KMS-11 (cell line): ENCODE measurements at regions not wholly inside any gene's neighbourhood (a gene's known extent, or its start where the extent isn't known, plus 50 kb on each side); places are given as distances from the start of the nearest gene placed in this dataset.

Experiments
- H2AFZ ChIP-seq: fragments of 200-600 bp; sonication (generic); 2 replicates; pipeline ENCODE4 v1.6.1; 2016; ENCODE audit warnings: antibody characterized with exemption, mixed run types, low read depth
- H3K27ac ChIP-seq: fragments of 200-600 bp; sonication (generic); 2 replicates; pipeline ENCODE4 v1.6.1; 2016; ENCODE audit warnings: mild to moderate bottlenecking, mixed run types
- H3K27me3 ChIP-seq: fragments of 200-600 bp; sonication (generic); 2 replicates; pipeline ENCODE4 v1.6.1; 2017; ENCODE audit warnings: mild to moderate bottlenecking, low read depth, mixed run types, moderate library complexity; ENCODE audit not compliant: insufficient read depth
- H3K36me3 ChIP-seq: fragments of 200-600 bp; sonication (generic); 2 replicates; pipeline ENCODE4 v1.6.1; 2017; ENCODE audit warnings: mild to moderate bottlenecking, mixed run types; ENCODE audit not compliant: insufficient read depth
- H3K4me1 ChIP-seq: fragments of 200-600 bp; sonication (generic); 2 replicates; pipeline ENCODE4 v1.6.1; 2016; ENCODE audit warnings: mild to moderate bottlenecking, low read depth, mixed run types; ENCODE audit not compliant: poor library complexity, severe bottlenecking
- H3K4me2 ChIP-seq: fragments of 200-600 bp; sonication (generic); 2 replicates; pipeline ENCODE4 v1.7.0; 2016; ENCODE audit warnings: mild to moderate bottlenecking, mixed run types
- H3K4me3 ChIP-seq: fragments of 200-600 bp; sonication (generic); IDR thresholded peaks from 2 replicates; pipeline ENCODE4 v1.6.1; 2017; ENCODE audit warnings: low read depth, low read length, mixed read lengths; ENCODE audit not compliant: insufficient read depth
- H3K79me2 ChIP-seq: fragments of 200-600 bp; sonication (generic); 2 replicates; pipeline ENCODE4 v1.6.1; 2016; ENCODE audit warnings: low read depth, mixed run types; ENCODE audit not compliant: insufficient read depth
- H3K9ac ChIP-seq: fragments of 200-600 bp; sonication (generic); 2 replicates; pipeline ENCODE4 v1.6.1; 2016; ENCODE audit warnings: mild to moderate bottlenecking, mixed run types
- H4K20me1 ChIP-seq: fragments of 200-600 bp; sonication (generic); 2 replicates; pipeline ENCODE4 v1.6.1; 2016; ENCODE audit warnings: mild to moderate bottlenecking, mixed run types; ENCODE audit not compliant: insufficient read depth
- TF ChIP-seq, protein P1 (sequence below): fragments of 200-600 bp; sonication (generic); conservative IDR thresholded peaks from 2 replicates; pipeline ENCODE4 v1.6.1; 2017; ENCODE audit warnings: low read depth, mild to moderate bottlenecking, antibody characterized with exemption, low read length, moderate library complexity, mixed read lengths

DNA sequence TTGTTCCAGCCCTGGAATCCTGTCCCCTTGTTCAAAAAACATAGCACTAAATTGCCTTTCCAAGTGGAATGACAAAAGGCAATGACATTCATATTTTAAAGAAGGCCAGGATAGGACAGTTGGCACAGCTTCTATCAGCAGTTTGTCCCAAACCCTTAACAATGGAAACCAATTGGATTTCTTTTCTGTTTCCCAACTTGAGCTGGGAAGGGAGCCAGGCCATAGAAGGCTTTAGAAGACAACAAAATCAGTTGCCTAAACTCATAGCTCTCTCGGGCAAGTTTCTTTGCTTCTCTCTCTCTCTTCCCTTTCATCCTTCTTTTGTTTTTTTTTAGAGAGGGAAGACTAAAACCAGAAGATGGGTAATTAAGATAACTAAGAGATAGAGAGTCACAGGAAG, 227.7 kb upstream of the TPRG1 start:
- H4K20me1 ChIP-seq: no peaks in the 10 kb centered on the region
- TF ChIP-seq, protein P1, sequence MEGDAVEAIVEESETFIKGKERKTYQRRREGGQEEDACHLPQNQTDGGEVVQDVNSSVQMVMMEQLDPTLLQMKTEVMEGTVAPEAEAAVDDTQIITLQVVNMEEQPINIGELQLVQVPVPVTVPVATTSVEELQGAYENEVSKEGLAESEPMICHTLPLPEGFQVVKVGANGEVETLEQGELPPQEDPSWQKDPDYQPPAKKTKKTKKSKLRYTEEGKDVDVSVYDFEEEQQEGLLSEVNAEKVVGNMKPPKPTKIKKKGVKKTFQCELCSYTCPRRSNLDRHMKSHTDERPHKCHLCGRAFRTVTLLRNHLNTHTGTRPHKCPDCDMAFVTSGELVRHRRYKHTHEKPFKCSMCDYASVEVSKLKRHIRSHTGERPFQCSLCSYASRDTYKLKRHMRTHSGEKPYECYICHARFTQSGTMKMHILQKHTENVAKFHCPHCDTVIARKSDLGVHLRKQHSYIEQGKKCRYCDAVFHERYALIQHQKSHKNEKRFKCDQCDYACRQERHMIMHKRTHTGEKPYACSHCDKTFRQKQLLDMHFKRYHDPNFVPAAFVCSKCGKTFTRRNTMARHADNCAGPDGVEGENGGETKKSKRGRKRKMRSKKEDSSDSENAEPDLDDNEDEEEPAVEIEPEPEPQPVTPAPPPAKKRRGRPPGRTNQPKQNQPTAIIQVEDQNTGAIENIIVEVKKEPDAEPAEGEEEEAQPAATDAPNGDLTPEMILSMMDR: no peak

DNA sequence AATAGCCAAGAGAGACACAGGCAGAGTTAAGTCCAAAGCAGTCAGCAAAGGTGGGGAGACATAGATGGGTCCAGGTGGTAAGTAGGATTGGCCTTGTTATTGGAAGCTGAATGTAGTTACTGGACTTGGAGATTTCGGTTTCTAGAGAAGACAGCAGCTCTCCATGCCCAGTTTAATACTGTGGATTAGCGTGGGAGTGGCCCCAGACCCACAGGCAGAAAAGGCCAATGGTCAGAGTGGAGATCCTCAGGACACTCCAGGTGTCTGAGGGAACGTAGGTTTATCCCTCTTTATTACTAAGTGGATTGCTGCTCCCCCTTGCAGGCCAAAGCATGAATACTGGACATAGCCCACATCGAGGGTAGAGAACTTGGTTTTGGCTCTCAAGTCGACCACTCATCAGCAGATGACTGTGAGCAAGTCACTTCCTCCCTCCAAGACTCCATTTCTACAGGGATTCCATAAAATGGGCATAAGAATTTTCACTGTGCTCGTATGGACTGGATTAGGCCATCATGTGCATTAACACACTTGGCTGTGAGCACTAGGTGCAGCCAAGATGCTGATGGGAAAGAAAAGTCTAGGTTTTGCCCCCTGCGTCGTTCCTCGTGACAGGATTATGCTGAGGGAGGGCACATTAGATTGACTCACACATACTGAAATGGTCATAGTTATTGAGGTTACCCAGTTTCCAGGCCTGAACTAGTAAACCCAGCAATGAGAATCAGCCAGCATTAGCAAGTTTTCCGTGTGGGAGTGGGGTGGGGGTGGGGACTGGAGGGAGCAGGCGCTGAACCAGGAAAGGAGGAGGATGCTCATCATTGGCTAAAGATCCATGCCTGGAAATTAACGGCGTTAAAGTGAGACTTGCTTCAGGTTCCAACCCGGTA, 225.2 kb upstream of the TPRG1 start:
- no peaks in the 10 kb centered on the region for H3K27me3 ChIP-seq
- H3K4me1 ChIP-seq: no peaks in the 10 kb centered on the region
- no peak overlapping the region for H3K9ac ChIP-seq
- H4K20me1 ChIP-seq: no peaks in the 10 kb centered on the region
- TF ChIP-seq, protein P1: no peak
- H3K36me3 ChIP-seq: no peaks in the 10 kb centered on the region
- no peaks in the 10 kb centered on the region for H3K79me2 ChIP-seq
- no peak overlapping the region for H3K27ac ChIP-seq
- H3K4me3 ChIP-seq: no peak overlapping the region
- no peak overlapping the region for H2AFZ ChIP-seq
- no peak overlapping the region for H3K4me2 ChIP-seq

More for the DNA sequence above, 227.7 kb upstream of the TPRG1 start:
- no peak overlapping the region for H3K4me3 ChIP-seq
- no peak overlapping the region for H3K4me2 ChIP-seq
- no peaks in the 10 kb centered on the region for H3K79me2 ChIP-seq
- H3K36me3 ChIP-seq: no peaks in the 10 kb centered on the region
- H3K4me1 ChIP-seq: no peaks in the 10 kb centered on the region
- no peaks in the 10 kb centered on the region for H3K27me3 ChIP-seq
- H3K9ac ChIP-seq: no peak overlapping the region
- no peak overlapping the region for H2AFZ ChIP-seq
- H3K27ac ChIP-seq: no peak overlapping the region

DNA sequence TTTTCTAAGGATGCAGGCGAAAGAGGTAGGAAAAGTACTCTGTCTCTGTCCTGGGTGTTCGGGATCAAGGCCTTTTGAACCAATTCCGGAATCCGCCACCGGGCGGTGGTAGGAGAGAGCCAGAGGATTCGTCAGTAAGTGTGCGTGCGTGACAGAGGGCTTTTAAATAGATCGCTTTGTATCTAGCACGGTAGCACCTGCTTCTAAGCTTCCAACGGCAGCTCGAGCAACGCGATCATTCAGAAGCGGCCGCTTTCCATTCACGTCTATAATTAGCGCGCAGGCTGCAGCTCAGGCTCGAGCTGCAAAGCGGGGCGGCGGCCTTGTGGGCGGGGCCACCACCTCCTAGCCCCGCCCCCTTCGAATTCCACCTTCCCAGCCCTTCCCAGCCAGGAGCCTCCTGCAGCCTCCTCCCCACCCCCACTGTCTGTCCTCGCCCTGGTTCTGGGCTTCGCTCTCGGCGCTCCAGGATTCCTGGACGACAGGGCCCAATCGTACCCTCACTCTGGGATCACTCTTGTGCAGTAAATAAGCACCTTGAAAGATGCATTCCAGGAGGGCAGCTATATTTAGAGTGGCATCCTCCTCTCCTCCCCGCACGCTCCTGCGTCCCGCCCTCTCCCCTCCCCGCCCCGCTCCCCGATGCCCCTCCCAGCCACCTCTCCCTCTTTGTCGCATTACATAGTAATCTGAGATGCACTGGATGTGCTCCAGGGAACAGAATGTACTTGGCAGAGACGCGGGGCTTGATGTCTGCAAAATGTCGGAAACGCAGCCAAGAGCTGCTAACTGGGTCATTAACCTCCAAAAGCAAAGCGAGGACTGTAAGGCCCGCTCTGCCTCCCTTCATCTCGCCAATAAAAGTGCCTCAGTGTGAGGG, 224.1 kb upstream of the TPRG1 start:
- Histone ChIP-seq H3K4me1 (no peaks in the 10 kb centered on the region), H3K9ac (no peak overlapping the region), H3K36me3 (no peaks in the 10 kb centered on the region), H3K27ac (no peak overlapping the region), H3K4me2 (no peak overlapping the region), H3K79me2 (no peaks in the 10 kb centered on the region), H3K4me3 (no peak overlapping the region), H3K27me3 (no peaks in the 10 kb centered on the region), H2AFZ (no peak overlapping the region), H4K20me1 (no peaks in the 10 kb centered on the region)
- TF ChIP-seq, protein P1: no peak

DNA sequence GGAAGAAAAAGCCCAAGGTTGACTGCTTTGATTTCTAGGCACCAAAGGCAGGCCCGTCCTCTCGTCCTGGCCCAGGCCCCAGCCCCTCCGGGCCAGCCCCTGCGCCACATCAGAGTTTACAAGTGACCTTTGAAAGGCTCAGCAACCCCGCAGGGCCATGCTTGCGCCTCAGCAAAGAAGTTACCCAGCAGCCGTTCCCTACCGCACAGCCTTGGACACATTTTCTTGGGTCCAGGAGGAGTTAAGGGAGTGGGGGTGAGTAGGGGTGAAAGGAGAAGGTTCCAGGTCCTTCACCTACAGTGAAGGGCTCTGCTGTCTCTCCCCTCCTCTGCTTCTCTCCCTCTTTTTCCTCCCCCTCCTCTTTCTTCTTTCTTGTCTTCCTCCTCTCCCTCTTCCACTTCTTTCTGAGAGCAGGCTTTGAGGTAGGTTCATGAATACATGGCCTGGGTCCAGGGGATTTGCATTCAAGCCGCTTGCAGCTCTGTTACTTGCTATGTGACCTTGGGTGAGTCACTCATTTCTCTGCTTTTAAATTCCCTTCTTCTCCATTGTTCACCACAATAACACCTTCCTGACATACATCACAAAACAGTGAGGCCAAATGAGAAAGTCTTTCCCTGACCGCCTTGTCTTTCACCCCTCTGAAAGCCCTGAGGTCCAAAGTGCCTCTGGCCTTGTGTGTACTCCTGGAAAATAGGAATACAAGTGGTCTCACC, 223.3 kb upstream of the TPRG1 start:
- no peak overlapping the region for H2AFZ ChIP-seq
- no peaks in the 10 kb centered on the region for H4K20me1 ChIP-seq
- no peak overlapping the region for H3K9ac ChIP-seq
- TF ChIP-seq, protein P1: no peak
- no peak overlapping the region for H3K27ac ChIP-seq
- no peaks in the 10 kb centered on the region for H3K36me3 ChIP-seq
- H3K4me2 ChIP-seq: no peak overlapping the region
- H3K4me1 ChIP-seq: no peaks in the 10 kb centered on the region
- no peaks in the 10 kb centered on the region for H3K79me2 ChIP-seq
- no peaks in the 10 kb centered on the region for H3K27me3 ChIP-seq
- H3K4me3 ChIP-seq: no peak overlapping the region
